NCI-H2196 treated with DMSO at 0.1 percent for 48 hours (cell line): ENCODE measurements at regions not wholly inside any gene's neighbourhood (a gene's known extent, or its start where the extent isn't known, plus 50 kb on each side); places are given as distances from the start of the nearest gene placed in this dataset.

Experiments
- DNase-seq: peaks from one replicate; lab custom pipeline; 2025; ENCODE audit not compliant: unreplicated experiment; lab: John Stamatoyannopoulos, UW

DNA sequence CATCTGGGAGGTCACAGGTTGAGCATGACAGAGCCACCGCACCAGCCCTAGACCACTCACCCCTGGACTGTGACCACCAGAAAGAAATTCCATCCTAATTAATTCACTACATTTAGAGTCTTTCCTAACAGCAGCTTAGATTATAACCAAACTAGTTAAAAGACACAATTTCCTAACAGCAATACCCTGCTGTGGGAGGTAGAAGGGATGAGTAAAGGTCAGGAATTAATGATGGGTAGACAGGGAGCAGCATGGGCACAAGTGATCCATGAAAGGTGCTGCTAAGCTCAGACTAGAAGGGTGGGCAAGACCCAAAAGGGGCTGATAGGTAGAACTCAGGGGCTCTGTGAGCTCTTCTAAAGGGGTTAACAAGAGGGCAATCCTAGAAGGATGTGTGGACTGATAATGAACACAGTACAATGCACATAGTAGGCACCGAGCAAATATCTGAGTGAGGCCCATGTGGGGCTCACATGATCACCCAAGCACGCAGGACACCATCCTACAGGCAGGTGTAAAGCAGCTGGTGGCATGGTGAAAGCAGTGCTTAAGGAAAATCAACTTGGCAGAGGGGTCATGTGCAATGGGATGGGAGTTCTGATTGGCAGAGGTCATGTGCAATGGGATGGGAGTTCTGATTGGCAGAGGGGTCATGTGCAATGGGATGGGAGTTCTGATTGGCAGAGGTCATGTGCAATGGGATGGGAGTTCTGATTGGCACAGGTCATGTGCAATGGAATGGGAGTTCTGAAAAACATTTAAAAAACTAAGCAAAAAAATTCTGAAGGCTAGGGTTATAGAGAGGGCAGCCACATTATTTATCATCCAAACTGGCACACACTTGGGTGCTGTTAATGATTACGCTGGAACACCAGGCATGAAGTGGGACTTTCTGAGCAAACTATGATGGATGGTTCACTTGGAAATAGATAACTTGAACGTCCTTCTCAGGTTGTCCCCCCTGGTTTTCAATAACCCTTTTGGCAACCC is 188.2 kb upstream of the FOXQ1 start:
- no peak for DNase-seq

DNA sequence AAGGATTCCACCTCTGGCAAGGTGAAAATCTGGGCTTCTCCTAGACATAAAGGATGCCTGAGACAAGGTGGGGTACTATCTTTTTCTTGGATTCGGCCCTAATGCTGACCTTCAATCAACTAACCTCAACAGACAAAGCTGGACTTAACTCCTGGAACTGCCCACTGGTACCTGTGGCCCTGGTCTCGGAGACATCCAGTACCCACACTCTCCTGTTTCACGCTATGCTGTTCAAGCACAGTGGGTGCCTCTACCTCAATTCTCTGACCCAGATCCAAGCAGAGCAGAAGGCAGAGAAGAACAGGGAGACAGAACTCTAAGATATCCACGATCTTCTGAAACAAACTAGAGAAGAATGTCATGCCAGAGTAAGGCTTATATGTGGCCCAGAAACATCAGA is 189.8 kb upstream of the FOXQ1 start:
- no peak for DNase-seq

- DNase-seq, result no peak
Observed at GRCh38 chr6:1118287-1118647, 193.6 kb upstream of the FOXQ1 start.

DNA sequence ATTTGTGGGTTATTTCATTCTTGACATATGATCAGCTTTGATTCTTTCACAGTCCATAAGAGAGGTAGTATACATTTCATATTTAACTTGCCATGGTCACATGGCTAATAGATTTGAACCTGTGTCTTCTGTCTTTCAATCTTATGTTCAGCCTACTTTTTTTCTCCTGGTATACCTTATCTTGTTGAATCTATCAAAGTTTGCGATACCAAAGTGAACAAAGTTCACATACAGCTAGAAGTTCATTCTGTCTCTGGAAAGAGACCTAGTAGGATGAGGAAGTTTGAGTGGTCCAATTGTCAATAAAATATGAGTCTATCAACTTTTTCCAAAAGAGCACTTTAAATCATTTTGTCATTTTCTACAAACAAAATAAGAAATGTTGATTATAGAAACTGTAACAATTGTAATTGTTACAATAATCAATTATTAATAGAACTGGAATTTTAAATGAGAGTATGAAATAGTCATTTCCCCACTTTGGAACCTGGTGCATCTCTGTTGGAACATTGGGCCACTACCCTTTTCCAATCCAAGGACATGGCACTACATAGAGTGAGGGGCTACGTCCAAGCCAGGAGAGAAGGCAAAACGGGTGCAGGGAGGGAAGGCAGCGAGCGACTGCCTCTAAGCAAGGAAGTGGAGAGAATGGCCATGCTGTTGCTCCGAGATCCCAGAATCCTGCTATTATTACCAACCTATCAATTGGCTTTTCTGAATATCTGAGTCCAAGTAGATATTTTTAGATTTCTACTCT is 194.2 kb upstream of the FOXQ1 start:
- no peak for DNase-seq

GRCh38 chr6:1116149-1116548 is 195.7 kb upstream of the FOXQ1 start:
- DNase-seq, result no peak

DNA sequence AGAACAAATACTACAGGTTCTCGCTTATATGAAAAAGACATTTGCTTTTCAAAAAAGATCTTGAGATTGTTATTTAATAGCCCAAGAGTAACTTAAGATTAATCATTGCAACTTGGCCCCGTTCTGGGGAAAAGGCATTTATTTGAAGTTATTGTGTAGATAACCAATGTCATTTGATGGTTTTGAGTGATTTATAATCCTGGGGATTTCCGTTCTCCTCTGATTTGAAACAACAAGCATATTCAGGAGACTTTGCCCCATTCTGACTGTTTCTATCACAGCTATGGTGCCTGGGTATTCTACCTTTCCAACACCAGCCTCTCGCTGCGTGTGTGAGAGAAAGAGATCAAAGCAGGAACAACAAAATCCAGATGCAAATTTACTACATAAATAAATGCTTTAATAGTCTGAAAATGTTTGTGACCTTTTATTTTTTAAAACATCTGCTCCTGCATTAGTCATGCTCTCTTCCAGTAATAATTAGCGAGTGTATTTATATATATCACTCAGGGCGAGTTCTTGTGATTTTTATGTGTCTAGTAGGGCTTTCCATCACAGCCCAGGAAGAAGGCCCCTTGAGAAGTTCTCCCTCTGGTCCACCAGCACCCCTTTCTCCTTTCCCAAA is 197.9 kb upstream of the FOXQ1 start:
- no peak for DNase-seq

DNA sequence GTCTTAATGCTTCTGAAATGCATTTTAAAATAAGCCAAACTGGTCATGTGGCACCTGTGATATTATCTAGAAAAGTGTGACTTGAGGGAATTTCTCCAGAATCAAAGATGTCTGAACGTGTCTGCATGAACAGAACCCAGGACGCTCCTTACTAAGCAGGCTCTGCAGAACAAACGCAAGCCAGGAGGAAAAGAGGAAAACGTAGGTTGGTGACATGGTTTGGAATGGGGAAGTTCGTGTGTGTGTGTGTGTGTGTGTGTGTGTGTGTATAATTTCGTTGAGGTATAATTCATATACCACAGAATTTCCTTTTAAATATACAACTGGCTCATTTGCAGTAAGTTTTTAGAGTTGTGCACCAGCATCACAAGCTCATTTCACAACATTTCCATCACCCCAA is 200.5 kb upstream of the FOXQ1 start:
- DNase-seq, result no peak

- no peak for DNase-seq
Observed at GRCh38 chr6:1110941-1111349, 201.0 kb upstream of the FOXQ1 start.

GRCh38 chr6:1110164-1110563 is 201.7 kb upstream of the FOXQ1 start:
- no peak for DNase-seq

DNA sequence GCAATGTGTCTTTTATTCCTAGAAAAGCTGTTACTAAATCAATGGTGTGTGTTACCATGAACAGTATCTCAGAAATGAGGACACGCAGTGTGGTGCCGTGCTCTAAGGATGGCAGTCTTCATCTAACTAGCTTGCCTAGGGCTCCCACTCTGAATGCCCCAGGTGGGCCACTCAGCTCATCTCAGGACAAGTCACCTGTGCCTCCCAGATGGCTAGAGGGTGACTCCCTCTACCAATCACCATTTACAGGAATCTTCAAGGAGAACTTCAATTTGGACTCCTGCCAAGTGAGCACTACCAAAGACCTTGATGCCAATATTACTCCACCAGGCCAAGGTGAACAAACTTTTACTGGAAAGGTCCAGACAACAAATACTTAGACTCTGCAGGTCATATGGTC is 202.8 kb upstream of the FOXQ1 start:
- DNase-seq, result no peak

- DNase-seq, result no peak
Observed at GRCh38 chr6:1108198-1108597, 203.7 kb upstream of the FOXQ1 start.

GRCh38 chr6:1107578-1107977 is 204.3 kb upstream of the FOXQ1 start:
- DNase-seq, result no peak

DNA sequence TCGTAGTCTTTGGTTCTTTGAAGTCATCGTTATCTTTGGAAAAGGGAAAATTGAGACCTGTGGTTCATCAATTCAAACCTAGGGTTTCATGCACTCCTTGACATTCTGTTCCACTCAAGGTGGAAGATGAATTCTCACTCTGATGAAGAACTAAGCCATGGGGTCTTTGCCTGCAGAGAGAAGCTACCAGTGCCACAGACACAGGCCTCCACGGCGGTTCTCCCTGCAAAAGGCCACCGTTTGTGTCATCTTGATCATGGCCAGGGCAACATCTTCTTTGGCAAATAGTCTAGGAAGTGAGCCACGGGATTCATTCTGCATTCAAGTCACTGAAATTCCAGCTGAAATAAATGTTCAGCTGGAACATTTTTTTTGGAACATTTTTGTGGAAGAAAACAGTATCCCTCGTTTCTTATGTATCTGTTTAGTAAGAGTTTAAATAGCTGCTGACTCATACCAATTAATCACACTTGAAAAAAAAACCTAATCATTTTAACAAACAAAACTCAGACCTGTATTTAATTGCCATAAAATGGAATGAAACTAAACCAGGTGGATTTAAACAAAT is 206.0 kb upstream of the FOXQ1 start:
- no peak for DNase-seq

DNA sequence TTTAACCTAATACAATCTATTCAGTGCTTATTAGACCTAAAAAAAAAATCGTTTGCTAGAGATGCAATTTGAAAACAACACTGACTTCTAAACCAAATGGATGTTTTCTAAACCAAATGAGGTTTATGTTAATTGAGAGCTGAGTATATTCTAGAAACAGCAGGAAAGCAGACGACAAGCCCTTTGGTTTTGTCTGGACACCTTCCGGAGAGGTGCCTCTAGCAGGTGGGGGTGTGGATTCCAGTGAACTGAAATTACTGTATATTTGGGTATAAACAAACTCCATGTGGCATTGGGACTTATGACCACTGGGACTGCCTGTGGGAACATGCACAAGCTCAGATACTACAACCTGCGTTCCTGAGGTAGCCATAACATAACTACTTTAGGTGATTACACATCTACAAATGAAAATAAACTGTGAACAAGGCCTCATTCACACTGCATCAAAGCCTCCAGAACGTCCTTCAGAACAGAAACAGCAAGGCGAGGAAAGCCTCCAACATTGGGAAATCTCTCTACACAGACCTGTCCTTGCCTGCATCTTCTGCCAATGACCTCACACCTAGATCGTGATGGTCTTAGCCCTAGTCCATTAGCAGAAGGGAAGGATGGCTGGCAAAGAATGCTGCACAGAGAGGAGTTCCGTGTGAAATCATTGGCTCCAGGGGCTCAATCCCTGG is 206.8 kb upstream of the FOXQ1 start:
- DNase-seq, result no peak

GRCh38 chr6:1103945-1104623 is 207.8 kb upstream of the FOXQ1 start:
- DNase-seq, result no peak

- no peak for DNase-seq
Observed at GRCh38 chr6:1103021-1103420, 208.9 kb upstream of the FOXQ1 start.

- DNase-seq, result no peak
Observed at GRCh38 chr6:1100269-1100668, 211.6 kb upstream of the FOXQ1 start.

- no peak for DNase-seq
Observed at GRCh38 chr6:1099264-1099663, 212.6 kb upstream of the FOXQ1 start.

GRCh38 chr6:1096967-1097765 is 214.7 kb upstream of the FOXQ1 start:
- no peak for DNase-seq

GRCh38 chr6:1094306-1094705 is 217.6 kb upstream of the FOXQ1 start:
- no peak for DNase-seq
